Lower leg skin (tissue), 3 donors: ENCODE measurements at regions not wholly inside any gene's neighbourhood (a gene's known extent, or its start where the extent isn't known, plus 50 kb on each side); places are given as distances from the start of the nearest gene placed in this dataset.

Experiments used
- POLR2A ChIP-seq, 2 donors: fragments of 450-650 bp; IDR thresholded peaks; one replicate each; pipeline ENCODE4 v1.6.1; 2016 to 2017; ENCODE audit warnings: antibody characterized with exemption in 2 of 2, mild to moderate bottlenecking in 1 of 2, moderate library complexity in 1 of 2
- TF ChIP-seq, protein P1 (sequence below), 3 donors: fragments of 450-650 bp; IDR thresholded peaks; one replicate each; pipeline ENCODE4 v1.5.1; 2016; ENCODE audit warnings: antibody characterized with exemption in 3 of 3, mild to moderate bottlenecking in 3 of 3, moderate library complexity in 2 of 3

DNA sequence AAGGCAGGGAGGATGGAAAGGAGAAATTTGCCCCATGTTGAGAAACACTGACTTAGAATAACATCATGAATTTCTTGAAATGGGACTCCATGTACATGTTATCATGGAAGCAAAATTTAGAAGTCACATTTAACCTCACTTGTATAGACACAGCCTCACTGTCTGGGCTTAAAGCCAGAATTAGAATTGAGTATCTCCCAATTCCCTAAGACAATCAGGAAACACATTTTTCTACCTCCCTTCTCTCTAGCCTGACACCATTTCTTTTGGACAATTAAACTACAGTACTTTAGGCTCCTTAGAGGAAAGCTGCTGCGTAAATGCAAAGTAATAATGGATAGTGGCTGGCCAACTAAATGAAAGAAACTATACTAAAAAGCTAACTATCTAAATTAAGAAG lies 795.5 kb downstream of the C12orf50 start:
- TF ChIP-seq, protein P1, sequence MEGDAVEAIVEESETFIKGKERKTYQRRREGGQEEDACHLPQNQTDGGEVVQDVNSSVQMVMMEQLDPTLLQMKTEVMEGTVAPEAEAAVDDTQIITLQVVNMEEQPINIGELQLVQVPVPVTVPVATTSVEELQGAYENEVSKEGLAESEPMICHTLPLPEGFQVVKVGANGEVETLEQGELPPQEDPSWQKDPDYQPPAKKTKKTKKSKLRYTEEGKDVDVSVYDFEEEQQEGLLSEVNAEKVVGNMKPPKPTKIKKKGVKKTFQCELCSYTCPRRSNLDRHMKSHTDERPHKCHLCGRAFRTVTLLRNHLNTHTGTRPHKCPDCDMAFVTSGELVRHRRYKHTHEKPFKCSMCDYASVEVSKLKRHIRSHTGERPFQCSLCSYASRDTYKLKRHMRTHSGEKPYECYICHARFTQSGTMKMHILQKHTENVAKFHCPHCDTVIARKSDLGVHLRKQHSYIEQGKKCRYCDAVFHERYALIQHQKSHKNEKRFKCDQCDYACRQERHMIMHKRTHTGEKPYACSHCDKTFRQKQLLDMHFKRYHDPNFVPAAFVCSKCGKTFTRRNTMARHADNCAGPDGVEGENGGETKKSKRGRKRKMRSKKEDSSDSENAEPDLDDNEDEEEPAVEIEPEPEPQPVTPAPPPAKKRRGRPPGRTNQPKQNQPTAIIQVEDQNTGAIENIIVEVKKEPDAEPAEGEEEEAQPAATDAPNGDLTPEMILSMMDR (IDR thresholded peaks at IDR 0.05): no peak
- TF ChIP-seq POLR2A (IDR thresholded peaks at IDR 0.05): no peak
